ENCODE measurements at regions not wholly inside any gene's neighbourhood (a gene's known extent, or its start where the extent isn't known, plus 50 kb on each side); places are given as distances from the start of the nearest gene placed in this dataset.

DNA sequence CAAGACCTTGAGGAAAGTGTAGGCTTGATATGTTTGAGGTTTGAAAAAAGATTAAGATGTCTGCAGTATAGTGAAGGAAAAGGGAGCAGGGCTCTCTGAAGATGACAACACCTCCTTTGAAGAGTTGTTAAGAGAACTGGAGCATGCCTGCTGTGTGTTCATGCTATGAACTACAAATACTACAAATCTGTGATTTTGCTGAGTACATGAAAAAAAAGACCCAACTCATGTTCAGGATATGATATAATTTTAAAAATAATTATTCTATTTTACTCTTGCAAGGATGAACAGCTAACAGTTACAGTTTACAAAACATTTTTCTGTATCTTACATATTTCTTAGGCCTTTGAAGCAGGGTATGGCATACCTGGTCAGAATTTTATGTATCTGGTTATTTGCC is 305.4 kb upstream of the CWC22 start:
- Histone ChIP-seq H3K36me3 (replicated peaks; ENCODE audit: insufficient read depth, low read length) (no peaks in the 10 kb centered on the region), H3K9me3 (replicated peaks; ENCODE audit: insufficient read depth, low read length) (no peaks in the 10 kb centered on the region), H3K4me3 (ENCODE audit: low read length) (no peak overlapping the region), H3K4me1 (ENCODE audit: low read length) (no peaks in the 10 kb centered on the region), H3K27ac (ENCODE audit: low read length) (no peak overlapping the region), H3K9ac (ENCODE audit: low read length) (no peak overlapping the region), H3F3A (ENCODE audit: insufficient read depth, low read length) (no peaks in the 10 kb centered on the region), H2AFZ (ENCODE audit: low read length) (no peak overlapping the region), H3K79me2 (ENCODE audit: low read length) (no peaks in the 10 kb centered on the region), H3K27me3 (replicated peaks; ENCODE audit: insufficient read depth, low read length) (no peaks in the 10 kb centered on the region), H4K20me1 (ENCODE audit: insufficient read depth, low read length) (no peaks in the 10 kb centered on the region), H3K9me2 (replicated peaks; ENCODE audit: insufficient read depth, low read length) (no peaks in the 10 kb centered on the region), H3K4me2 (ENCODE audit: low read depth, low read length) (no peak overlapping the region)
- DNase-seq: no peak
- TF ChIP-seq, protein P1, sequence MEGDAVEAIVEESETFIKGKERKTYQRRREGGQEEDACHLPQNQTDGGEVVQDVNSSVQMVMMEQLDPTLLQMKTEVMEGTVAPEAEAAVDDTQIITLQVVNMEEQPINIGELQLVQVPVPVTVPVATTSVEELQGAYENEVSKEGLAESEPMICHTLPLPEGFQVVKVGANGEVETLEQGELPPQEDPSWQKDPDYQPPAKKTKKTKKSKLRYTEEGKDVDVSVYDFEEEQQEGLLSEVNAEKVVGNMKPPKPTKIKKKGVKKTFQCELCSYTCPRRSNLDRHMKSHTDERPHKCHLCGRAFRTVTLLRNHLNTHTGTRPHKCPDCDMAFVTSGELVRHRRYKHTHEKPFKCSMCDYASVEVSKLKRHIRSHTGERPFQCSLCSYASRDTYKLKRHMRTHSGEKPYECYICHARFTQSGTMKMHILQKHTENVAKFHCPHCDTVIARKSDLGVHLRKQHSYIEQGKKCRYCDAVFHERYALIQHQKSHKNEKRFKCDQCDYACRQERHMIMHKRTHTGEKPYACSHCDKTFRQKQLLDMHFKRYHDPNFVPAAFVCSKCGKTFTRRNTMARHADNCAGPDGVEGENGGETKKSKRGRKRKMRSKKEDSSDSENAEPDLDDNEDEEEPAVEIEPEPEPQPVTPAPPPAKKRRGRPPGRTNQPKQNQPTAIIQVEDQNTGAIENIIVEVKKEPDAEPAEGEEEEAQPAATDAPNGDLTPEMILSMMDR (IDR thresholded peaks at IDR 0.05; ENCODE audit: low read length): no peak
- TF ChIP-seq EZH2 (optimal IDR thresholded peaks at IDR 0.05; ENCODE audit: low read depth, low read length): no peak
- TF ChIP-seq EZH2phosphoT487 (IDR thresholded peaks at IDR 0.05; ENCODE audit: low read length): no peak

DNA sequence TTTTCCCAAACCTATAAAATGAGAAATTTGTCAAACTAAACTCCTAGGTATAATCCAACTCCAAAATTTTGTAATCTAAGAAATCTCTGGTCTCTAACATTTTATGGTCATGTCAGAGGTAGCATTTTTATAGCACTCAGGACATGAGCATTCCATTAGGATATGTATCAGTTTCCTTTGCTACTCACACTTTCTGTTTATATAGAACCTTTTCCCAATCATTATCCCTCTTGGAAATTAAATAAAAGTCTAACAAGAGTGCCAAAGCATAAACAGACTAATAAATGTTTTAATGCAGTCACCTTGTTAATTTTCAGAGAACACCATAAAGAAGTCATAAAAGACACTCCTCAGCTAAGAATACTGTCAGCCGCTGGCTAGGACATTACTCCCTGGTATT is 300.0 kb upstream of the CWC22 start:
- Histone ChIP-seq H3K4me2 (ENCODE audit: low read depth, low read length) (no peak overlapping the region), H3K9me2 (replicated peaks; ENCODE audit: insufficient read depth, low read length) (no peaks in the 10 kb centered on the region), H3K27me3 (replicated peaks; ENCODE audit: insufficient read depth, low read length) (no peaks in the 10 kb centered on the region), H3F3A (ENCODE audit: insufficient read depth, low read length) (no peaks in the 10 kb centered on the region), H3K36me3 (replicated peaks; ENCODE audit: insufficient read depth, low read length) (no peaks in the 10 kb centered on the region), H3K27ac (ENCODE audit: low read length) (no peak overlapping the region), H3K9me3 (replicated peaks; ENCODE audit: insufficient read depth, low read length) (no peaks in the 10 kb centered on the region), H3K79me2 (ENCODE audit: low read length) (no peaks in the 10 kb centered on the region), H3K4me1 (ENCODE audit: low read length) (no peaks in the 10 kb centered on the region), H3K9ac (ENCODE audit: low read length) (no peak overlapping the region), H4K20me1 (ENCODE audit: insufficient read depth, low read length) (no peaks in the 10 kb centered on the region), H3K4me3 (ENCODE audit: low read length) (no peak overlapping the region), H2AFZ (ENCODE audit: low read length) (no peak overlapping the region)
- DNase-seq: no peak
- TF ChIP-seq, protein P1 (IDR thresholded peaks at IDR 0.05; ENCODE audit: low read length): no peak
- TF ChIP-seq EZH2 (optimal IDR thresholded peaks at IDR 0.05; ENCODE audit: low read depth, low read length) (no peak), EZH2phosphoT487 (IDR thresholded peaks at IDR 0.05; ENCODE audit: low read length) (no peak)

DNA sequence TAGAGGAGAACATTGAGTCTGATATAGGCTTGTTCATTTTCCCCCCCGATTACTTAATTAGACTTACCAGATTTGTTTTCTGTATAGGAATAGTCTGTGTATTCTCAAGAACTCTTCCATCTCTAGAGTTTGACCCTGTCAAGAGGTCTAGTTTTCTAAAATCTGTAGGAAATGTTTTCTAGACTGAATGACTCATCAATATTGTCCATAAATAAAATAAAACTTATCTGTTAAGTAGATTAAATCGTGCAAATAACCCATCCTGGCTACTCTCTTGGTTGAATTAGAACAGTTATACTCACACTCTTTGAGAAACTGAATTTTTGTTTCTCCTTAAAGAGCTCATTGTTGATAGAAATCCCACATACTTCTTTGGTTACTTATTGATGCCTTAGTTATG is 299.2 kb upstream of the CWC22 start:
- Histone ChIP-seq H3K4me2 (ENCODE audit: low read depth, low read length) (no peak overlapping the region), H3K4me3 (ENCODE audit: low read length) (no peak overlapping the region), H3K9ac (ENCODE audit: low read length) (no peak overlapping the region), H3K4me1 (ENCODE audit: low read length) (no peaks in the 10 kb centered on the region), H3K27ac (ENCODE audit: low read length) (no peak overlapping the region), H3K27me3 (replicated peaks; ENCODE audit: insufficient read depth, low read length) (no peaks in the 10 kb centered on the region), H4K20me1 (ENCODE audit: insufficient read depth, low read length) (no peaks in the 10 kb centered on the region), H2AFZ (ENCODE audit: low read length) (no peak overlapping the region), H3K9me2 (replicated peaks; ENCODE audit: insufficient read depth, low read length) (no peaks in the 10 kb centered on the region), H3F3A (ENCODE audit: insufficient read depth, low read length) (no peaks in the 10 kb centered on the region), H3K9me3 (replicated peaks; ENCODE audit: insufficient read depth, low read length) (no peaks in the 10 kb centered on the region), H3K36me3 (replicated peaks; ENCODE audit: insufficient read depth, low read length) (no peaks in the 10 kb centered on the region), H3K79me2 (ENCODE audit: low read length) (no peaks in the 10 kb centered on the region)
- TF ChIP-seq, protein P1 (IDR thresholded peaks at IDR 0.05; ENCODE audit: low read length): no peak
- TF ChIP-seq EZH2 (optimal IDR thresholded peaks at IDR 0.05; ENCODE audit: low read depth, low read length) (no peak), EZH2phosphoT487 (IDR thresholded peaks at IDR 0.05; ENCODE audit: low read length) (no peak)
- DNase-seq: no peak
